Fibroblast of peridontal ligament (primary cell): ENCODE measurements at regions not wholly inside any gene's neighbourhood (a gene's known extent, or its start where the extent isn't known, plus 50 kb on each side); places are given as distances from the start of the nearest gene placed in this dataset.
"Not testable (repeated sequence)": the region's sequence is repeated elsewhere in the genome, so short reads cannot be mapped to it uniquely, and the experiment has no call there.

Source experiments
- DNase-seq: peaks from one replicate; pipeline ENCODE4 v3.0.0-alpha.2; 2010; ENCODE audit errors: extremely low read depth

- no peak for DNase-seq
Observed at GRCh38 chr20:54848984-54849538, 373.7 kb downstream of the DOK5 start.

GRCh38 chr20:54848262-54848661 is 372.9 kb downstream of the DOK5 start:
- DNase-seq = no peak

GRCh38 chr20:54846948-54847347 is 371.6 kb downstream of the DOK5 start:
- no peak for DNase-seq

- no peak for DNase-seq
Observed at GRCh38 chr20:54844346-54844745, 369.0 kb downstream of the DOK5 start.

GRCh38 chr20:54843865-54844264 is 368.5 kb downstream of the DOK5 start:
- no peak for DNase-seq

- no peak for DNase-seq
Observed at GRCh38 chr20:54843431-54843830, 368.0 kb downstream of the DOK5 start.

GRCh38 chr20:54839224-54839623 is 363.8 kb downstream of the DOK5 start:
- DNase-seq = no peak

- DNase-seq = no peak
Observed at GRCh38 chr20:54837226-54837625, 361.8 kb downstream of the DOK5 start.

GRCh38 chr20:54822386-54822785 is 347.0 kb downstream of the DOK5 start:
- DNase-seq = no peak

GRCh38 chr20:54820392-54820791 is 345.0 kb downstream of the DOK5 start:
- no peak for DNase-seq

- DNase-seq = no peak
Observed at GRCh38 chr20:54806462-54806861, 331.1 kb downstream of the DOK5 start.

GRCh38 chr20:54794874-54795273 is 319.5 kb downstream of the DOK5 start:
- no peak for DNase-seq

- no peak for DNase-seq
Observed at GRCh38 chr20:54794110-54794509, 318.7 kb downstream of the DOK5 start.

GRCh38 chr20:54793291-54793992 is 318.0 kb downstream of the DOK5 start:
- DNase-seq = no peak

GRCh38 chr20:54792688-54793087 is 317.3 kb downstream of the DOK5 start:
- DNase-seq = no peak

GRCh38 chr20:54788260-54788659 is 312.9 kb downstream of the DOK5 start:
- not testable (repeated sequence) for DNase-seq

GRCh38 chr20:54782758-54783157 is 307.4 kb downstream of the DOK5 start:
- DNase-seq = not testable (repeated sequence)

GRCh38 chr20:54774426-54774825 is 299.0 kb downstream of the DOK5 start:
- no peak for DNase-seq

GRCh38 chr20:54773643-54774000 is 298.2 kb downstream of the DOK5 start:
- DNase-seq = no peak

- DNase-seq = no peak
Observed at GRCh38 chr20:54772893-54773642, 297.7 kb downstream of the DOK5 start.

- no peak for DNase-seq
Observed at GRCh38 chr20:54766483-54766882, 291.1 kb downstream of the DOK5 start.

- no peak for DNase-seq
Observed at GRCh38 chr20:54763366-54763765, 288.0 kb downstream of the DOK5 start.

GRCh38 chr20:54759589-54759988 is 284.2 kb downstream of the DOK5 start:
- no peak for DNase-seq
